HUES48 (cell line): ENCODE measurements at regions not wholly inside any gene's neighbourhood (a gene's known extent, or its start where the extent isn't known, plus 50 kb on each side); places are given as distances from the start of the nearest gene placed in this dataset.

Source experiments
- H3K27ac ChIP-seq: one replicate; pipeline ENCODE4 v1.7.0; 2013; ENCODE audit warnings: low read depth, low read length, inconsistent platforms
- H3K27me3 ChIP-seq: 2 replicates; pipeline ENCODE4 v1.6.1; 2013; ENCODE audit warnings: mild to moderate bottlenecking, low read length; ENCODE audit not compliant: control insufficient read depth, insufficient read depth
- H3K36me3 ChIP-seq: 2 replicates; pipeline ENCODE4 v1.6.1; 2013; ENCODE audit warnings: low read length; ENCODE audit not compliant: control insufficient read depth, insufficient read depth
- H3K4me1 ChIP-seq: 2 replicates; pipeline ENCODE4 v1.6.1; 2013; ENCODE audit warnings: mild to moderate bottlenecking, low read length; ENCODE audit not compliant: control insufficient read depth, insufficient read depth
- H3K4me3 ChIP-seq: 2 replicates; pipeline ENCODE4 v1.5.1; 2013; ENCODE audit warnings: mild to moderate bottlenecking, low read depth, low read length
- H3K9ac ChIP-seq: 2 replicates; pipeline ENCODE4 v1.6.1; 2013; ENCODE audit warnings: mild to moderate bottlenecking, low read depth, low read length, moderate library complexity
- H3K9me3 ChIP-seq: 2 replicates; pipeline ENCODE4 v1.6.1; 2013; ENCODE audit warnings: low read length; ENCODE audit not compliant: control insufficient read depth, insufficient read depth

DNA sequence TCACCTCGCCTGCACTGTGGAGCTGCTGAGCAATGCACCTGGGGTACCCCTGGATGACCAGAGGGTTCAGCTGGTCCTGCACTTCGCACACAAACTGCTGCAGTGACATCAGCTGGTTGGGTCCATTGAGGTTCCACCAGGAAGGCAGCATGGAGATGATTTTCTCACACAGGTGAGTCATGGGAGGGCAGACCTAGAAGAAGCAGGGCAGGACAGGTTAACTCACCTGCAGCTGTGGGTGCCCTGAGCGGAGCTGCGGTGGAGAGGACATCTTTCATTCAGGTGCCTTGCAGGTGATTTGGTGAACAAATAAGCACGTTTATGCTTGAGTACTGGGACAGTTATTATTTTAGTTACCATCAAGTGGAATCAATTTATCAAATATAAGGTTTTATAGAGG, 73.6 kb downstream of the CTSL start:
- Histone ChIP-seq H3K9me3 (no peaks in the 10 kb centered on the region), H3K4me3 (no peak overlapping the region), H3K27me3 (no peaks in the 10 kb centered on the region), H3K36me3 (no peaks in the 10 kb centered on the region), H3K4me1 (no peaks in the 10 kb centered on the region), H3K9ac (no peak overlapping the region), H3K27ac (no peak overlapping the region)

DNA sequence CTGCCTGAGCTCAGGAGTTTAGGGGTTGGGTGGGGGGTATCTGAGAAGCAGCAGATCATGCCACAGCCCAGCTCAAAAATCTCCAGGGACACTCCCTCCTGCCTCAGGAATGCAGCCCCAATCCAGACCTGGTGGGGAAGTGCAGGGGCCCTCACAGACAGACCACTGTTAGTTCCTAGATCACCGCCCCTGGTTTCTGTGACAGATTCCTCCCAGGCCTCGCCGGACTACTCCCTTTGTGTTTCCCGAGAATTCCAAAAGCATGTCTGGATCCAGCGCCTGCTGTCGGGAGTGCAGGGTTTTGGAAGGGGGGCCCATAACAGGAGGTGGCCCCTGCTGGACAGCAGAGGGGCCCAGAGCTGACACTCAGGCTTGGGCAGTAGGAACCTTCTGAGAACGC, 74.5 kb downstream of the CTSL start:
- no peak overlapping the region for H3K4me3 ChIP-seq
- no peak overlapping the region for H3K27ac ChIP-seq
- no peaks in the 10 kb centered on the region for H3K36me3 ChIP-seq
- H3K9me3 ChIP-seq: no peaks in the 10 kb centered on the region
- no peaks in the 10 kb centered on the region for H3K27me3 ChIP-seq
- no peak overlapping the region for H3K9ac ChIP-seq
- no peaks in the 10 kb centered on the region for H3K4me1 ChIP-seq

DNA sequence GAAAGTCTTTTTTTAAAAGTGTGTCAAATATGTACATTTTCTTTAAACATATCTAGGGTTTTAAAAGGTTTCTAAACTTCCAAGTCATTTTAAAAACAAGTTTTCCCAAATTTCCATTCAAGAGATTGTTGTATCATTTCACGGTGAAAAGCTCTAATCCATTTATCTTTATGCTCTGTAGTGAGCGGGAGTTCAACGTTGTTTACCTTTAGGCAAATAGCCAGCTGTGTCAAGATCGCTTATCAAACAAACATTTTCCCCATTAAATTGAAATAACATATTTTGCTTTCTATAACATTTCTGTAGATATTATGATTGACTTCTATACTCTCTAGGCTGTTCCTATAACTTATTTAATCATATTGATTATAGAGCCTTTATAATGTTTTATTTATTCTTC, 75.1 kb downstream of the CTSL start:
- no peaks in the 10 kb centered on the region for H3K36me3 ChIP-seq
- no peak overlapping the region for H3K4me3 ChIP-seq

DNA sequence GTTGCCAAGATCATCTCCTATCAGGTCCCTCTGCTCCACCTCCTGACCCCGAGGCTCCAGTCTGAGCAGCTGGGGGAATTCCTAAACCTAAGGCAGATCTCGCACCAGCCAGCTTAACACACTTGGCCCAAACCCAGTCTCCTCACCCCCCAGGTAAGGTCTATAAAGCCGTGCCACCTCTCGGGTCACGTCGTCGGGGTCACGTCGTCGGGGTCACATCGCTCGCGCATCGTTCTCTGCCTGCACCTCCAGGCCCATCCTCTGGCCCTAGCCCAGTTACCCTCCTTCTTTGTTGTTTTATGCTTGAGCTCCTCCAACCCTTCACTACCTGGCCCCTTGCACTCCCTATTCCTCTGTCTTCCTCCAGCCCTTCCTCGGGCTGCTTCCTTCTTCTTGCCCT, 77.2 kb downstream of the CTSL start:
- no peaks in the 10 kb centered on the region for H3K4me1 ChIP-seq
- no peak overlapping the region for H3K4me3 ChIP-seq
- H3K27ac ChIP-seq: no peak overlapping the region
- H3K36me3 ChIP-seq: no peaks in the 10 kb centered on the region
- no peaks in the 10 kb centered on the region for H3K27me3 ChIP-seq
- H3K9ac ChIP-seq: no peak overlapping the region
- no peaks in the 10 kb centered on the region; the same call in 1 of the 2 replicates for H3K9me3 ChIP-seq

More for the DNA sequence above, 75.1 kb downstream of the CTSL start:
- Histone ChIP-seq H3K27me3 (no peaks in the 10 kb centered on the region), H3K4me1 (no peaks in the 10 kb centered on the region), H3K27ac (no peak overlapping the region), H3K9me3 (no peaks in the 10 kb centered on the region), H3K9ac (no peak overlapping the region)

DNA sequence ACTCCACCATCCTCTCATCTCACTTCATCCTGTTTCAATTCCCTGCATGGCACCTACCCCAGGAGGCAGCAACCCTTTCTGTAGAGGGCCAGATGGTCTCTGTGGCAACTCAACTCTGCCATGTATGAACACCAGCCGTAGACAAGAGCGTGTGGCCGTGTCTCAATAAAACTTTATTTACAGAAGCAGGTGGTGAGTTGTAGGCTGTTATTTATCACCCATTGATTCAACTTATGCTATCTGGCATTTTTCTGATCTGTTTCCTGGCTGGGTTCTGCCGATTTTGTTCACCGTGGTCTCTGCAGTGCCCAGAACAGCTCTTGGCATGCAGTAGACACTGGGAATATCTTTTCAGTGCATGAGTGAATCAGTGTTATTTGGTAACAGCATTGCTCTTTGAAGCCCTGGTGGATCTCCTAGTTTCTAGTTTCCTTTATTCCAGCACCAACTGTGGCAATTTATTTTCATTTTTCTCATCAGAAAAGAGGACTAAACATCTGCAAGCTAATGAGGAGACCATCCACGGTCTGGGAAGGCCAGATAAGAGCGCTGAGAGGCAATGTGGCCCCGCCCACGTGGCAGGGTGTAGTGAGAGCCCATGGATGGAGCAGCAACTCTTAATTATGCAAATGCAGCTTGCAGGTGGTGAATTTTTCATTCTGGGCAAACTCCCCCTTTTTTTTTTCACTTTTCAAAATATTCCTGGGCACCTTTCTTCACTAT, 77.9 kb downstream of the CTSL start:
- no peaks in the 10 kb centered on the region for H3K4me1 ChIP-seq
- H3K27me3 ChIP-seq: no peaks in the 10 kb centered on the region
- no peaks in the 10 kb centered on the region for H3K36me3 ChIP-seq
- H3K9me3 ChIP-seq: peaks cover 2% of the 10 kb centered on the region; the same call in 1 of the 2 replicates
- no peak overlapping the region for H3K27ac ChIP-seq
- H3K9ac ChIP-seq: no peak overlapping the region
- H3K4me3 ChIP-seq: no peak overlapping the region

DNA sequence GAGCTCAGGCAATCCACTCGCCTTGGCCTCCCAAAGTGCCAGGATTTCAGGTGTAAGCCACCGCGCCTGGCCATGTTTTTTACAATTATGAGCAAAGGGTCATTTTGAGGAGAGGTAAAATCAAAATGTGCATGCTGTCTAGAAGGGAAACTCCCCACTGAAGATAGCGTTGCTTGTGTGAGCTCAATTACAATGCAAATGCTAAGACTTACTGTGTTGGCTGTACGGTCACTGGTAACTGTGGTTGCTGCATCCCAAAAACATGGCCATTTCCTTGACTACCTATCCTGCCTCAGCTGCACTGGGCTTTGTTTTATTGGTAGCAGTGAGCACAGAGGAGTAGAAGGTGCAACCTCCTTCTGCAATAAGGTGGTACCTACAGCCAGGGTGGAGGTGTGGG, 77.4 kb upstream of the SPATA31E1 start:
- Histone ChIP-seq H3K27ac (no peak overlapping the region), H3K4me3 (no peak overlapping the region), H3K4me1 (no peaks in the 10 kb centered on the region), H3K36me3 (no peaks in the 10 kb centered on the region), H3K9ac (no peak overlapping the region), H3K27me3 (no peaks in the 10 kb centered on the region), H3K9me3 (peaks cover 10% of the 10 kb centered on the region)

DNA sequence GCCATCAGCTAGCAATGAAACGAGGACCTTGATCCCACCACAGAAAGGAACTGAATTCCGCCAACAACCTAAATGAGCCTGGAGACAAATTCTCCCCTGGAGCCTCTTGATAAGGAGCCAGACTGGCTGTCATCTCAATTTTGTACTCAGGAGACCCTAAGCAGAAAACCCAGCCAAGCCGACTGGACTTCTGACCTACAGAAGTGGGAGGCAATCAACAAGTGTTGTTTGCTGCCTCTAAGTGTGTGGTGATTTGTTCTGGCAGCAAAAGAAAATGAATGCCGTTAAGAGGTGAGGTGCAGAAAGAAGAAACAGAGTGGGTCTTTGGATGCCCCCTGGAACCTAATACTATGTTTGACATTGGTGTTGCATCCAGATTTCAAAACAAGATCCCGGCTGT, 72.7 kb upstream of the SPATA31E1 start:
- Histone ChIP-seq H3K4me3 (no peak overlapping the region), H3K9me3 (peaks cover 10% of the 10 kb centered on the region), H3K36me3 (no peaks in the 10 kb centered on the region), H3K27ac (no peak overlapping the region), H3K27me3 (no peaks in the 10 kb centered on the region), H3K9ac (no peak overlapping the region), H3K4me1 (no peaks in the 10 kb centered on the region)

DNA sequence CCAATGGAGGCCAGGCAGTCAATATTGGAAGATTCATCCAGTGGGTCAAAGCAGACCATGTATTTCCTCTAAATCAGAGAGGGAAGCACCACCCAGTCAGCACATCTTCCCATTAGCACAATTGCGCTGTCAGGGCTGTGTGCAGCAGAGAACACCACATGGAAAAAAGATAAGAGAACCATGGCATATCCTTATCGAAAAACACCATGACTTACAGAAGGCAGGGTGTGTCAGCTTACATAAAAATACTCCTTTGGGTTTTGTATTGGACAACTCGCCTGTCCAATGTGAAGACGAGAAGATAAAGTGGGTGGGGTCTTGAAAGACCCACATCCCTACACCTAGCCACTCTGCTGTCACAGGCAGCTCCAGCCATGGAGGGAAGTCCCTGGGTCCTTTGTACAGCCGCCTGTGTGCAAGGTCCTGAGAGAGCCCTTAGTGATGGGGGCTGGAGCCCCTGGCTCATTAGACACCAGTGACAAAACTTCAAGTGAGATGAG, 71.9 kb upstream of the SPATA31E1 start:
- H3K4me1 ChIP-seq: no peaks in the 10 kb centered on the region
- no peak overlapping the region for H3K9ac ChIP-seq
- H3K36me3 ChIP-seq: no peaks in the 10 kb centered on the region
- H3K9me3 ChIP-seq: peaks cover 10% of the 10 kb centered on the region
- H3K27ac ChIP-seq: no peak overlapping the region
- H3K4me3 ChIP-seq: no peak overlapping the region
- no peaks in the 10 kb centered on the region for H3K27me3 ChIP-seq

DNA sequence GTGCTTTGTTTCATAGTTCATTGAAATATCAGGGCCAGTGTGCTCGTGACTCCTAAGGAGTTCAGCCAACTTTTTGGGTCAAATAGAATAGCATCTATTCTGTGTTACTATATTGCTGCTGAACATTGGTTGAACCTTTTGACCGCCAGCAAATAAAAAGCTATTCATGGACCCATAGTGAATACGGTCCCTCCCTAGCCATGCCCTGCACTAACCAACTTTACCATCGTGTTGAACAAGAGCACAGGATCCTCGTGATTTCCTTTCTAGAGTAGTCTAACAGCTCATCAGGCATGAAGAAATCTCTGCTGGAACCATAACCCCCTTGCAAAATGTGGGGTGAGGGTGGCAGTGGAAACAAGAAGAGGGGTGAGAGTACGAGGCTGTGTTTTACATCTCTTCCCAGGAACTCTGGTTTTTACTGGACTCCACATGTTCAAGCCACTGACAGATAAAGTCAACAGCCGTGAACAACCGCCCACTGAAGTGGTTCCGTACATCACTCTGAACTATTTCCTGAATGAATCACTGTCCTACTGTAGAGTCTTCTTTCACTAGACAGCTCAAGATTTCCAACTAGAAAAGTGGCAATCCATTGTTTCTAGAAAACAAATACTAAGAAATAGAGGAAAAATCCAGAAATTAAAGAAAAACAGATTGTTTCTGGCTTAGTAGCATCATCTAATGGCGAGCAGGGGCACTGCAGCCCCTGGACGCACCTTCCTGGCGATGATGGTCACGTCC, 70.1 kb upstream of the SPATA31E1 start:
- Histone ChIP-seq H3K4me3 (no peak overlapping the region), H3K36me3 (no peaks in the 10 kb centered on the region), H3K9ac (no peak overlapping the region), H3K27ac (no peak overlapping the region), H3K9me3 (peaks cover 10% of the 10 kb centered on the region), H3K4me1 (no peaks in the 10 kb centered on the region), H3K27me3 (no peaks in the 10 kb centered on the region)

DNA sequence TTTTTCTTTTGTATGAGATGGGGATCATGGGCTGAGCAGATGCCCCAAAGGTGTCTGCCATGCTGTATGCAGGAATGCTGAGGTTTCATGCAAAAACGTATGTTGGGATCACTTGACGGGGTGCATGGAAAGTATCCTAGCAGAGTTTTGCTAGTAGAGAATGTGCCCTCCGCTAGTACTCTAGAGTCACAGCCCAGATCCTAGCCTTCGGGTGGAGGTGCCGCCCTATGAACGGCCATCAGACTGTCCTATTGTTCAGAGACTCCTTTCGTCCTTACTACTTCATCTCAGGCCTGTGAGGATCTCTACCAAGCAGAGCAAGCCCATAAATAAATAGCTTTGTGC, 69.6 kb upstream of the SPATA31E1 start:
- Histone ChIP-seq H3K9me3 (peaks cover 10% of the 10 kb centered on the region; the same call in 1 of the 2 replicates), H3K4me1 (no peaks in the 10 kb centered on the region), H3K36me3 (no peaks in the 10 kb centered on the region), H3K27me3 (no peaks in the 10 kb centered on the region), H3K9ac (no peak overlapping the region), H3K27ac (no peak overlapping the region), H3K4me3 (no peak overlapping the region)

DNA sequence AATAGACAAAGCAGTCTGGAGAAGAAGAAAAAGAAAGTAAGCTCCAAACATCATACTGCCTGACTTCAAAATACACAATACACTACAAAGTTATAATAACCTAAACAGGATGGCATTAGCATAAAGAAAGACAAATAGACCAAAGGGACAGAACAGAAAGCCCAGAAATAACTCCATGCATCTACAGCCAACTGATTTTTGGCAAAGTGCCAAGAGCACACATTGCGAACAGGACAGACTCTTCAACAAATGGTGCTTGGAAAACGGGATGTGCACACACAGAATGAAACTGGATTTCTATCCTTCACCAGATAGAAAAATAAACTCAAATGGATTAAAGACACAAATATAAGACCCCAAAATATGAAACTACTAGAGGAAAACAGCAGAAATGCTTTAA, 66.6 kb upstream of the SPATA31E1 start:
- Histone ChIP-seq H3K27me3 (no peaks in the 10 kb centered on the region), H3K36me3 (no peaks in the 10 kb centered on the region), H3K9ac (no peak overlapping the region), H3K9me3 (no peaks in the 10 kb centered on the region), H3K4me3 (no peak overlapping the region), H3K27ac (no peak overlapping the region), H3K4me1 (no peaks in the 10 kb centered on the region)
